Natural killer cell (primary cell): ENCODE measurements at regions not wholly inside any gene's neighbourhood (a gene's known extent, or its start where the extent isn't known, plus 50 kb on each side); places are given as distances from the start of the nearest gene placed in this dataset.

ENCODE experiments used
- ATAC-seq, 3 donors: fragments of 150-1000 bp in 2 of 3; fragments of 200-7000 bp in 1 of 3; cut with Tn5 transposase; 1 replicate in 1 of 3; 2 replicates in 2 of 3; pipeline ENCODE4 v1.10.0; 2021; ENCODE audit warnings: mild to moderate bottlenecking in 2 of 3, moderate library complexity in 2 of 3
- DNase-seq, 2 donors: peaks; one replicate each; pipeline versions ENCODE4 v3.0.0 to v3.0.0-alpha.2; 2013 to 2021; ENCODE audit warnings: mixed read lengths in 1 of 2
- H3K27ac ChIP-seq: one replicate; pipeline ENCODE4 v1.5.1; 2013; ENCODE audit warnings: mild to moderate bottlenecking, low read length
- H3K27me3 ChIP-seq: one replicate; pipeline ENCODE4 v1.6.1; 2013; ENCODE audit warnings: low read length; ENCODE audit not compliant: control insufficient read depth, insufficient read depth
- H3K36me3 ChIP-seq: one replicate; pipeline ENCODE4 v1.6.1; 2013; ENCODE audit warnings: low read length; ENCODE audit not compliant: control insufficient read depth, insufficient read depth
- H3K4me1 ChIP-seq: one replicate; pipeline ENCODE4 v1.6.1; 2013; ENCODE audit warnings: low read length; ENCODE audit not compliant: control insufficient read depth, insufficient read depth
- H3K4me3 ChIP-seq: one replicate; pipeline ENCODE4 v1.5.1; 2013; ENCODE audit warnings: low read length
- H3K9me3 ChIP-seq: one replicate; pipeline ENCODE4 v1.6.1; 2013; ENCODE audit warnings: low read length; ENCODE audit not compliant: control insufficient read depth, insufficient read depth
- H3K27ac Mint-ChIP-seq, 2 donors: one replicate each; pipeline ENCODE4 v1.8.0; 2022; ENCODE audit warnings: mild to moderate bottlenecking in 2 of 2, mixed read lengths in 2 of 2, moderate library complexity in 1 of 2
- H3K27me3 Mint-ChIP-seq, 2 donors: one replicate each; pipeline ENCODE4 v1.8.0; 2022; ENCODE audit warnings: low read depth in 2 of 2, mixed read lengths in 2 of 2
- H3K36me3 Mint-ChIP-seq: one replicate; pipeline ENCODE4 v1.8.0; 2022; ENCODE audit warnings: mixed read lengths
- H3K4me1 Mint-ChIP-seq, 2 donors: one replicate each; pipeline ENCODE4 v1.8.0; 2022; ENCODE audit warnings: mixed read lengths in 2 of 2
- H3K4me3 Mint-ChIP-seq: one replicate; pipeline ENCODE4 v1.8.0; 2022; ENCODE audit warnings: mild to moderate bottlenecking, moderate library complexity, mixed read lengths
- H3K9me3 Mint-ChIP-seq, 2 donors: one replicate each; pipeline ENCODE4 v1.8.0; 2022; ENCODE audit warnings: mixed read lengths in 2 of 2
- WGBS: methylation state at CpG from one replicate; pipeline ENCODE4 v1.1.7; 2013; ENCODE audit warnings: missing lambda C conversion rate; ENCODE audit not compliant: insufficient coverage; 5-methylcytosine and 5-hydroxymethylcytosine counted together
- intact Hi-C: fragments of 100-400 bp; cut with micrococcal nuclease; formaldehyde crosslinking; loops from one replicate; pipeline ENCODE4 v1.14.2; 2022
- TF ChIP-seq, protein P1 (sequence below): fragments of 200-600 bp; IDR thresholded peaks from one replicate; pipeline ENCODE4 v1.8.0; 2022; ENCODE audit warnings: antibody characterized with exemption

DNA sequence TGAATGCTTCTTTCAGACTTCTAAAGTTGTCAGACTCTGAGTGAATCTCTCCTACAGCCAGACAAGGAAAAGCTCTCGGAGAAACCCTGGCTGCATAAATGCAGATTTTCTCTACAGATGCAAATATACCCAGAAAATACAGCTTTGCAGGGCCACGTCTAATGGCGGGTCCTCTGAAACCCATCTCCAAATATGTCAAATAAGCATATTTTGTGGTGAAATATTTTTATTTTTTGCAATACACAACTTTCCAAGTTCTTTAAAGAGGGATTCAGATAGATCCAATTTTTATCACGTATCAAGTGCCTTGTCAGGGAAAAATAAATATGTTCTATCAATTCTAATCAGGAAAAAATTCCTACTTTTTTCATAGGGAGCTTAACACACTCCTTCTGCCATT, 229.4 kb downstream of the SI start:
- no peak overlapping the region for H3K27ac ChIP-seq
- WGBS, result 92% methylated on average over 1 of the region's 4 CpGs
- intact Hi-C loops, result no loop called here
- TF ChIP-seq, protein P1, sequence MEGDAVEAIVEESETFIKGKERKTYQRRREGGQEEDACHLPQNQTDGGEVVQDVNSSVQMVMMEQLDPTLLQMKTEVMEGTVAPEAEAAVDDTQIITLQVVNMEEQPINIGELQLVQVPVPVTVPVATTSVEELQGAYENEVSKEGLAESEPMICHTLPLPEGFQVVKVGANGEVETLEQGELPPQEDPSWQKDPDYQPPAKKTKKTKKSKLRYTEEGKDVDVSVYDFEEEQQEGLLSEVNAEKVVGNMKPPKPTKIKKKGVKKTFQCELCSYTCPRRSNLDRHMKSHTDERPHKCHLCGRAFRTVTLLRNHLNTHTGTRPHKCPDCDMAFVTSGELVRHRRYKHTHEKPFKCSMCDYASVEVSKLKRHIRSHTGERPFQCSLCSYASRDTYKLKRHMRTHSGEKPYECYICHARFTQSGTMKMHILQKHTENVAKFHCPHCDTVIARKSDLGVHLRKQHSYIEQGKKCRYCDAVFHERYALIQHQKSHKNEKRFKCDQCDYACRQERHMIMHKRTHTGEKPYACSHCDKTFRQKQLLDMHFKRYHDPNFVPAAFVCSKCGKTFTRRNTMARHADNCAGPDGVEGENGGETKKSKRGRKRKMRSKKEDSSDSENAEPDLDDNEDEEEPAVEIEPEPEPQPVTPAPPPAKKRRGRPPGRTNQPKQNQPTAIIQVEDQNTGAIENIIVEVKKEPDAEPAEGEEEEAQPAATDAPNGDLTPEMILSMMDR, result no peak
- no peak overlapping the region for H3K27ac Mint-ChIP-seq
- H3K4me1 ChIP-seq, result no peaks in the 10 kb centered on the region
- H3K4me3 Mint-ChIP-seq, result no peak overlapping the region
- ATAC-seq, result no peak
- H3K4me1 Mint-ChIP-seq, result no peaks in the 10 kb centered on the region
- peaks cover 13 to 17% of the 10 kb centered on the region in 2 donors for H3K9me3 Mint-ChIP-seq
- H3K36me3 ChIP-seq, result no peaks in the 10 kb centered on the region
- no peaks in the 10 kb centered on the region for H3K27me3 ChIP-seq
- no peak overlapping the region for H3K4me3 ChIP-seq
- H3K9me3 ChIP-seq, result peaks cover 6% of the 10 kb centered on the region
- H3K27me3 Mint-ChIP-seq, result no peaks in the 10 kb centered on the region
- no peak for DNase-seq
- H3K36me3 Mint-ChIP-seq, result no peaks in the 10 kb centered on the region

DNA sequence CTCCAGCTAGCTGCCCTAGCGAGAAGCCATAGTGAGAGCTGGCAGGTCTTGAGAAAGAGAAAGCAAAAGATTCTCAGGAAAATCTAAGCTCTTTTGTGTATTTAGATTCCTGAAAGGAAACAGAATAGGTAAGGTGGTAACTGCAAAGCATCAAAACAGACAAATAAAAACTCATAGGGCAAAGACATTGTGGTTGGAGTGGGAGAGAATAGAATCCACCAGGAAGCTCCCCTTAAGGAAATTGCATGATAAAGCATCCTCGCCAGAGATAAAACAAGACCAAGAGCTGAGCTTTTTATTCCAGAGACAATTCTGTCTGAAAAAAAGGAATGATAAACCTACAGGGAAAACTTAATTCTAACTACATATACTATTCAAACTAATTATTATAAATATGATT, 232.6 kb downstream of the SI start:
- no peak overlapping the region for H3K4me3 ChIP-seq
- ATAC-seq (no peak), DNase-seq (no peak)
- peaks cover 6% of the 10 kb centered on the region for H3K9me3 ChIP-seq
- 87% methylated on average over 1 of the region's 2 CpGs for WGBS
- Mint-ChIP-seq H3K36me3 (peaks cover 6% of the 10 kb centered on the region), H3K27ac (no peak overlapping the region), H3K4me3 (no peak overlapping the region), H3K27me3 (no peaks in the 10 kb centered on the region), H3K4me1 (no peaks in the 10 kb centered on the region), H3K9me3 (peaks cover 15 to 22% of the 10 kb centered on the region in 2 donors)
- H3K27ac ChIP-seq, result no peak overlapping the region
- intact Hi-C loops, result no loop called here
- H3K27me3 ChIP-seq, result no peaks in the 10 kb centered on the region
- TF ChIP-seq, protein P1, result no peak
- no peaks in the 10 kb centered on the region for H3K36me3 ChIP-seq
- no peaks in the 10 kb centered on the region for H3K4me1 ChIP-seq

DNA sequence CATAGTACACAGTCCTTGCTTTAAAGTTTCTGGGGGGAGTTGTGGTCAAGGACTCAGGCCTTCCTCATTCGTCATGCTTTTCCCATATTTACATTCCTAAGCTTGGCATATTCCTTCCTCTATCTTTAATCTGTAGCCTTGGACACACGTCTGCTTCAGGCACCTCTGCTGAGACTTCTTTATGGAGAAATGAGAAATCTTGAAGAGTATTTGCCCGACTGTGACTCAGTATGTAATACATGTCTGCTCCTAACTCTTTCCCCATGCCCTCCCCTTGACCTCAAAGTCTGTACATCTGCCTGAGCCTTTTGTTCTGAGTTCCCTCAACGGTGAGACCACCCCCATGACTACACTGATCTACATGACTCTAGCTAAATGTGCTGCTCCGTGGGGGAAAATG, 246.1 kb downstream of the SI start:
- Histone ChIP-seq H3K4me1 (no peaks in the 10 kb centered on the region), H3K36me3 (no peaks in the 10 kb centered on the region), H3K4me3 (no peak overlapping the region), H3K9me3 (no peaks in the 10 kb centered on the region), H3K27me3 (no peaks in the 10 kb centered on the region), H3K27ac (no peak overlapping the region)
- H3K27me3 Mint-ChIP-seq, result no peaks in the 10 kb centered on the region
- ATAC-seq (no peak), DNase-seq (no peak)
- peaks cover 14 to 20% of the 10 kb centered on the region in 2 donors for H3K9me3 Mint-ChIP-seq
- no peak overlapping the region for H3K27ac Mint-ChIP-seq
- H3K4me3 Mint-ChIP-seq, result no peak overlapping the region
- H3K4me1 Mint-ChIP-seq, result no peaks in the 10 kb centered on the region
- no peaks in the 10 kb centered on the region for H3K36me3 Mint-ChIP-seq
- intact Hi-C loops, result no loop called here
- TF ChIP-seq, protein P1, result no peak
- WGBS, result 74% methylated on average over 4 of the region's 5 CpGs

DNA sequence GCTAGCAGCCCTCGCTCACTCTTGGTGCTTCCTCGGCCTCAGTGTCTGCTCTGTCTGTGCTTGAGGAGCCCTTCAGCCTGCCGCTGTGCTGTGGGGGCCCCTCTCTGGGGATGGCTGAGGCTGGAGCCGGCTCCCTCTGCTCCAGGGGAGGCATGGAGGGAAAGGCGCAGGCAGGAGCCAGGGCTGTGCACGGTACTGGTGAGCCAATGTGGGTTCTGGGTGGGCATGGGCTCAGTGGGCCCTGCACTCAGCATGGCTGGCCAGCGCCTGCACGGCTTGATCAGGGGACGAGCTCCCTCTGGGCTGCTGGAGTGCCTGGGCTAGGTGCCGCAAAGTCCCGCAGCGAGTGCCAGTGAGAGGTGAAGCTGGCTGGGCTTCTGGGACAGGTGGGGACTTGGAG, 260.0 kb downstream of the SI start:
- H3K4me3 ChIP-seq, result no peak overlapping the region
- no peak overlapping the region for H3K27ac Mint-ChIP-seq
- H3K9me3 ChIP-seq, result peaks cover 18% of the 10 kb centered on the region
- no peaks in the 10 kb centered on the region for H3K27me3 Mint-ChIP-seq
- no peaks in the 10 kb centered on the region for H3K27me3 ChIP-seq
- TF ChIP-seq, protein P1, result no peak
- H3K4me1 Mint-ChIP-seq, result no peaks in the 10 kb centered on the region
- H3K4me3 Mint-ChIP-seq, result no peak overlapping the region
- 89% methylated on average over 12 of the region's 12 CpGs for WGBS
- H3K27ac ChIP-seq, result no peak overlapping the region
- H3K36me3 Mint-ChIP-seq, result no peaks in the 10 kb centered on the region
- DNase-seq (no peak), ATAC-seq (no peak)
- H3K36me3 ChIP-seq, result no peaks in the 10 kb centered on the region
- no peaks in the 10 kb centered on the region for H3K4me1 ChIP-seq
- intact Hi-C loops, result no loop called here
- peaks cover 10 to 16% of the 10 kb centered on the region in 2 donors for H3K9me3 Mint-ChIP-seq
